ENCODE measurements at regions not wholly inside any gene's neighbourhood (a gene's known extent, or its start where the extent isn't known, plus 50 kb on each side); places are given as distances from the start of the nearest gene placed in this dataset.

GRCh38 chr7:114051871-114052331 lies 133.1 kb upstream of the PPP1R3A start:
- TF ChIP-seq TAF1 (IDR thresholded peaks at IDR 0.05; ENCODE audit: low read depth) (no peak), TEAD4 (IDR thresholded peaks at IDR 0.05) (no peak), CEBPB (IDR thresholded peaks at IDR 0.05) (no peak), ZBTB7A (IDR thresholded peaks at IDR 0.05; ENCODE audit: low read depth) (no peak), YY1 (IDR thresholded peaks at IDR 0.05; ENCODE audit: low read depth) (no peak), NFIC (IDR thresholded peaks at IDR 0.05) (no peak), FOXM1 (IDR thresholded peaks at IDR 0.05; ENCODE audit: borderline replicate concordance, low read depth) (no peak), EGR1 (IDR thresholded peaks at IDR 0.05) (no peak), TCF12 (IDR thresholded peaks at IDR 0.05; ENCODE audit: low read depth) (no peak), EP300 (IDR thresholded peaks at IDR 0.05; ENCODE audit: borderline replicate concordance) (no peak), REST (IDR thresholded peaks at IDR 0.05; ENCODE audit: low read depth) (no peak), USF1 (IDR thresholded peaks at IDR 0.05) (no peak), RAD21 (IDR thresholded peaks at IDR 0.05; ENCODE audit: low read depth) (no peak), MAX (IDR thresholded peaks at IDR 0.05) (no peak)

GRCh38 chr7:114050571-114050970 lies 131.8 kb upstream of the PPP1R3A start:
- no peak for TF ChIP-seq TCF12 (IDR thresholded peaks at IDR 0.05; ENCODE audit: low read depth)
- no peak for TF ChIP-seq RAD21 (IDR thresholded peaks at IDR 0.05; ENCODE audit: low read depth)
- no peak for TF ChIP-seq EGR1 (IDR thresholded peaks at IDR 0.05)
- no peak for TF ChIP-seq EP300 (IDR thresholded peaks at IDR 0.05; ENCODE audit: borderline replicate concordance)
- no peak for TF ChIP-seq CREB1 (IDR thresholded peaks at IDR 0.05; ENCODE audit: low read depth)
- TF ChIP-seq NFIC (IDR thresholded peaks at IDR 0.05) = no peak
- TF ChIP-seq YY1 (IDR thresholded peaks at IDR 0.05; ENCODE audit: low read depth) = no peak
- TF ChIP-seq USF1 (IDR thresholded peaks at IDR 0.05) = no peak
- TF ChIP-seq TEAD4 (IDR thresholded peaks at IDR 0.05) = no peak
- no peak for TF ChIP-seq ZBTB7A (IDR thresholded peaks at IDR 0.05; ENCODE audit: low read depth)
- TF ChIP-seq TAF1 (IDR thresholded peaks at IDR 0.05; ENCODE audit: low read depth) = no peak
- TF ChIP-seq REST (IDR thresholded peaks at IDR 0.05; ENCODE audit: low read depth) = no peak

GRCh38 chr7:114048386-114049235 lies 129.8 kb upstream of the PPP1R3A start:
- no peak for TF ChIP-seq FOXM1 (IDR thresholded peaks at IDR 0.05; ENCODE audit: borderline replicate concordance, low read depth)
- TF ChIP-seq USF1 (IDR thresholded peaks at IDR 0.05) = no peak
- TF ChIP-seq ZBTB7A (IDR thresholded peaks at IDR 0.05; ENCODE audit: low read depth) = no peak
- no peak for TF ChIP-seq TCF12 (IDR thresholded peaks at IDR 0.05; ENCODE audit: low read depth)
- no peak for TF ChIP-seq TEAD4 (IDR thresholded peaks at IDR 0.05)
- no peak for TF ChIP-seq CREB1 (IDR thresholded peaks at IDR 0.05; ENCODE audit: low read depth)
- no peak for TF ChIP-seq REST (IDR thresholded peaks at IDR 0.05; ENCODE audit: low read depth)
- no peak for TF ChIP-seq CEBPB (IDR thresholded peaks at IDR 0.05)
- no peak for TF ChIP-seq EGR1 (IDR thresholded peaks at IDR 0.05)
- TF ChIP-seq EP300 (IDR thresholded peaks at IDR 0.05; ENCODE audit: borderline replicate concordance) = no peak
- no peak for TF ChIP-seq NFIC (IDR thresholded peaks at IDR 0.05)
- no peak for TF ChIP-seq TAF1 (IDR thresholded peaks at IDR 0.05; ENCODE audit: low read depth)

GRCh38 chr7:114047889-114048288 lies 129.1 kb upstream of the PPP1R3A start:
- TF ChIP-seq NFIC (IDR thresholded peaks at IDR 0.05) (no peak), YY1 (IDR thresholded peaks at IDR 0.05; ENCODE audit: low read depth) (no peak), CREB1 (IDR thresholded peaks at IDR 0.05; ENCODE audit: low read depth) (no peak), FOXM1 (IDR thresholded peaks at IDR 0.05; ENCODE audit: borderline replicate concordance, low read depth) (no peak), RAD21 (IDR thresholded peaks at IDR 0.05; ENCODE audit: low read depth) (no peak), USF1 (IDR thresholded peaks at IDR 0.05) (no peak), EP300 (IDR thresholded peaks at IDR 0.05; ENCODE audit: borderline replicate concordance) (no peak), TCF12 (IDR thresholded peaks at IDR 0.05; ENCODE audit: low read depth) (no peak), TAF1 (IDR thresholded peaks at IDR 0.05; ENCODE audit: low read depth) (no peak), ZBTB7A (IDR thresholded peaks at IDR 0.05; ENCODE audit: low read depth) (no peak), EGR1 (IDR thresholded peaks at IDR 0.05) (no peak), MAX (IDR thresholded peaks at IDR 0.05) (no peak), REST (IDR thresholded peaks at IDR 0.05; ENCODE audit: low read depth) (no peak), TEAD4 (IDR thresholded peaks at IDR 0.05) (no peak)

Data from Ishikawa (cell line).